ENCODE measurements at regions not wholly inside any gene's neighbourhood (a gene's known extent, or its start where the extent isn't known, plus 50 kb on each side); places are given as distances from the start of the nearest gene placed in this dataset.

GRCh38 chr4:58360354-58361133, 1250.4 kb upstream of the IGFBP7 start:
- Histone ChIP-seq H3K4me3 (no peak overlapping the region), H3K36me3 (no peaks in the 10 kb centered on the region), H3K4me1 (no peaks in the 10 kb centered on the region), H3K27ac (no peak overlapping the region), H3K27me3 (no peaks in the 10 kb centered on the region), H3K9me3 (peaks cover 0 to 12% (median 0%) of the 10 kb centered on the region in 12 donors)
- 72 to 90% (median 86%) methylated on average over 4 to 5 of the region's 5 CpGs for WGBS, 4 donors
- TF ChIP-seq CTCF (IDR thresholded peaks at IDR 0.05) (no peak), POLR2A (IDR thresholded peaks at IDR 0.05) (no peak)
- peak in 1 of 5 donors; percentile 37 for DNase-seq
- intact Hi-C loops (cut with DNase I): no loop called here
- no peak for ATAC-seq

GRCh38 chr4:58359590-58359989, 1249.4 kb upstream of the IGFBP7 start:
- H3K4me1 ChIP-seq: no peaks in the 10 kb centered on the region
- no peak overlapping the region for H3K27ac ChIP-seq
- no peaks in the 10 kb centered on the region for H3K27me3 ChIP-seq
- H3K9me3 ChIP-seq: peaks cover 0 to 12% (median 0%) of the 10 kb centered on the region in 12 donors
- H3K36me3 ChIP-seq: no peaks in the 10 kb centered on the region
- ATAC-seq (no peak), DNase-seq (no peak)
- 54 to 86% (median 77%) methylated on average over 3 of the region's 3 CpGs for WGBS, 4 donors
- TF ChIP-seq POLR2A (IDR thresholded peaks at IDR 0.05) (no peak), CTCF (IDR thresholded peaks at IDR 0.05) (no peak)
- H3K4me3 ChIP-seq: no peak overlapping the region
- intact Hi-C loops (cut with DNase I): no loop called here

- Histone ChIP-seq H3K9me3 (peaks cover 0 to 12% (median 0%) of the 10 kb centered on the region in 12 donors), H3K4me3 (no peak overlapping the region), H3K27me3 (no peaks in the 10 kb centered on the region), H3K27ac (no peak overlapping the region), H3K4me1 (no peaks in the 10 kb centered on the region), H3K36me3 (no peaks in the 10 kb centered on the region)
- ATAC-seq (no peak), DNase-seq (no peak)
- TF ChIP-seq POLR2A (IDR thresholded peaks at IDR 0.05): no peak
- TF ChIP-seq CTCF (IDR thresholded peaks at IDR 0.05): no peak
- intact Hi-C loops (cut with DNase I): no loop called here
These were observed 1247.8 kb upstream of the IGFBP7 start for GRCh38 chr4:58357947-58358346.

GRCh38 chr4:58325070-58325469, 1214.9 kb upstream of the IGFBP7 start:
- Histone ChIP-seq H3K4me1 (no peaks in the 10 kb centered on the region), H3K27me3 (no peaks in the 10 kb centered on the region), H3K36me3 (no peaks in the 10 kb centered on the region), H3K27ac (no peak overlapping the region), H3K4me3 (no peak overlapping the region), H3K9me3 (peaks cover 0 to 4% (median 0%) of the 10 kb centered on the region in 12 donors)
- ATAC-seq (no peak), DNase-seq (no peak)
- intact Hi-C loops (cut with DNase I): no loop called here
- TF ChIP-seq POLR2A (IDR thresholded peaks at IDR 0.05): no peak
- TF ChIP-seq CTCF (IDR thresholded peaks at IDR 0.05): no peak
- 65 to 70% (median 67%) methylated on average over 4 of the region's 4 CpGs for WGBS, 4 donors

All from heart left ventricle (tissue), 16 donors.